Fibroblast of skin of back (primary cell): ENCODE measurements at regions not wholly inside any gene's neighbourhood (a gene's known extent, or its start where the extent isn't known, plus 50 kb on each side); places are given as distances from the start of the nearest gene placed in this dataset.
"Not testable (repeated sequence)": the region's sequence is repeated elsewhere in the genome, so short reads cannot be mapped to it uniquely, and the experiment has no call there.

Experiments
- DNase-seq: peaks from one replicate; pipeline ENCODE4 v3.0.0-alpha.2; 2013

DNA sequence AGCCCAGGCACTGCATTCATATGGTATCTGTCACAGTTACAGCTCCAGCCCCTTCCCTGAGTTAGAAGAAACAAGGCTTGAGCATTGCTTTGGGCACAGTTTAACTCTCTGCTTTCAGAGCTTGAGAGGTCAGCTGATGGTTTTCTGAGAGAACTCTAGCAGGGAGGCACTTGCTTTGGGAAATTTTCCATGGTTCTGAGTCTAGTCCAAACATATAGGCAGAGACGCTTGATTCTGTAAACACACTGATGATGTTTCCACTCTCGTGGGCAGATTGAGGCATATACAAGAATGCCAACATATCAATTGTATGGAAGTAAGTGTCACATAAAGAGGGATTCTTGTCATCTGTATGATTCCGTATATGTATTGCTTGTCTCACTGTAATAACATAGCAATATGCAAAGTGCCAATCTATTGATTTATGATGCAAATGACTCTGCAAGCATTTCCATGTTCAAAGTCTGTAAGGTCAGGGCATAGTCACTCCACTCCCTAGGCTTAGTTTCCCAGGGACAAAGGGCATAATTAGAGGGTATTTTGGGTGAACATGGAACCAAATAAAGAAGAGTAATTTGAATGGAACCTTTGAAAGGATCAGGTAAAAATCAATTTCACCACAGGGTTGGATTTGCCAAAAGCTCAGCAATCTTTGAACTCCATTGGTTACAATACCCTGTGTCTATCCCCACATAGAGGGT lies 239.0 kb downstream of the INHBA start:
- no peak for DNase-seq

DNA sequence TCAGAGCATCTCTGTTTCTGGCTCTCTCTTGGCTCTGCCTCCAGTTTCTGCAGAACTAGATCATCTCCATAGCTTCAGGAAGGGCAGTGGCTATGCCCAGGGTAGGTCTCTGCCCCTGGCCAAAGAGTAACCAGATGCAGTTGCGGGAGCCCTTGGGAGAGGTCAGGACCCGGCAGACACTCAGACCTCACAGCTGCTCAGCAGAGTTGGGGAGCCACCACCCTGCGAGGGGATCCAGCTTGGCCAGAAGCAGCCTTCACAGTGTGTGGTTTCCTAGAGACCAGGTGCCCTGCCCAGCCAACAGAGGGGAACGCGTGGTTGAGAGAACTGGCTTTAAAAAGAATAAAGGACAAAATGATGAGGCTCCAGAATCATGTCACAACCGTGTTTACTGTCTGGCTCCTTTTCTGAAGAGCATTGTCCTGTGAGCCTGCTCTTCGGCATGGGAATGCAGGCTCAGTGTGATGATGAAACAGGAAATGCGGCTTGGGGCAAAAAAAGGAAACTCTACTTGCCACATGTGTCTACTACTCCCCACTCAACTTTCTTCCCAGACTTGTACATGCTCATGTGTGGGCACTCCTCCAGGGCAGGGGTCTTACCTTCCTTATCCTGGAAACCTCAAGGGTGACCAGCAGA lies 243.1 kb downstream of the INHBA start:
- no peak for DNase-seq

DNA sequence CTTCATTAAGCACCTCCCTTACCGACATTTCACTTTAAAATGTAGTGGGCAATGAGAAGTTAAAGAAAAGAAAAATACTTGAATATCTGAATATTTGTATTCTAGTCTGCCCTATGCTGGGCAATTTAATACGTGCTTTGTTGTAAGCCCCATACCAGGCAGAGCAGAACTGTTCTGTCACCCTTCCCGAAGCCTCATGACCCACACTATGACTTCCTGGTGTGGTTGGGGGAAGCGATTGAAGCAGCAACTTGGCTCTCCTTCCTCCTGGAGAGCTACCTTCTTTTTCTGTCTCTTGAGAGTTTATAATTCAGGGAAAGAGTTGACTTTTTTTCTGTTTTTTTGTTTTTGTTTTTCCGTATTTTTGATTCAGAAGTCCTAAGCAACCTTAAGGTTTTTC lies 243.7 kb downstream of the INHBA start:
- no peak for DNase-seq

DNA sequence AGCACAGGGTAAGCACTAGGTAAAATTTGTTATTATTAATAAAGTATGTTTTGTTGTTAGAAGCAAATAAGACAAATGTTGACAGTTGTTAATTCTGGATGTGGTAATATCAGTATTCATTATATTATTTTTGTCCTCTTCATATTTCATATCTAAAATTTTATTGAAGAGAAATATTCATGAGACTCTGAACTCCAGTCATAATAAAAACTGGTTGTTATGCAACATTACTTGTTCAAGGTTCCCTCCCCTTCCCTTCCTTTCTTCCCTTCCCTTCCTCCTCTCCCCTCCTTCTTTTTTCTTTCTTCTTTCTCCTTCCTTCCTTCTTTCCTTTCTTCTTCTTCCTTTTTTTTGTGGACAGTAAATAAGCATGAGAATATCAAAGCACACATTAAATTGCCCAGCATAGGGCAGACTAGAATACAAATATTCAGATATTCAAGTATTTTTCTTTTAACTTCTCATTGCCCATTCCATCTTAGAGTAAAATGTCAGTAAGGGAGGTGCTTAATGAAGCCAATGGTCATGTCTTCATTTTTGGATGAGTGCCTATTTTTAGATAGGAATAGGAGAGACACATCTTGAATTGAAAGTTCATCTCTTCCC lies 245.0 kb downstream of the INHBA start:
- no peak for DNase-seq

DNA sequence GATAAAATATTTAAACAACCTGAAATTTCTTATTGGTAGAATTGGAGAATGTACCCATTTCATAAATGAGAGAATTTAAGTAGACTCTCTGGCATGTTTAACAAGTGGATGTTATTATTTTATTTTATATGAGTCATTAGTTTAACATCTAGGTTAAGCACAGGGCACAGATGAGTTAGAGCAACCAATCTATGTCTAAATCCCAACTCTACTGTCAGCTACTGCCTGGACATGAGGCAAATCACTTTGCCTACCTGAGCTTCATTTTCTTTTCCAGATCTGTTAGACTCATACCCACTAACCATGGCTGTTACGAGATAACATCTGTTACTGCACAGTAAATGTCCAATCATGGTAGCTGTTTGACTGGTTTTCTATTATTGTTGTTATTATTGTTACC lies 251.1 kb downstream of the INHBA start:
- DNase-seq: peak; percentile 62

DNA sequence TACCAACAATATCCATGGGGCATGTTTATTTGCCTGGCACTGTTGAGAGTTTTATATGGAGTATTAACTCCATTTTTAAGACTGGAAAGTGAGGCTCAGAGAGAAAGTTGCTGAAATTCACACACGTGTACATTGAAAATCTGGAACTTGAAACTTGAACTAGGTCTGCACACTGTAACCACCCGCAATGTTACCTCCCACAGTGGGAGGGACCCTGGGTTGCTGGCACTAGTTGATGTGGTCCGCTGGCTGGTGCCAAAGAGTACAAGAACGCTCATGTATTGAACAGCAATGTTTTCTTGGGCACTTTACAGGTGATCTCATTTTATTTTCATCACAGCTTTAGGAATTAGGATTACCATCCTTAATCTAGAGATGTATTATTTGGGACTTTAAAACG lies 253.2 kb downstream of the INHBA start:
- DNase-seq: no peak

DNA sequence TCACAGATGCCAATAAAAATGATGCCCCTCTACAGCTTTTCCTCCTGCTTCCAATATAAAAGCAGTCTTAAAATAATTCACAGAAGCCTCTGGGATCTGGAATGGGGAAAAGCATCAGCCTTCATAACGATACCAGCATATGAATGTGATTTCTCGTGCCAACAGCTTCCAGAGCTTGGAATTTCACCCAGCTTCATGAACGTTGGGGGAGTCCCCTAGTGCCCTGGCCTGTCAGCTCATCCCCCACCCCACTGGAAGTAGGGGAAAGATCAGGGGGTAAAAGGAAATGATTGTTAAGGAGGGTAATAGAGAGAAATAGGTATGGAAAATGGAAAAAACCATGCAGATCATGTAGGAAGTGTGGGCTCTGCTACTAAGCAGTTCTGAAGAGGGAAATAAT lies 253.6 kb downstream of the INHBA start:
- no peak for DNase-seq

DNA sequence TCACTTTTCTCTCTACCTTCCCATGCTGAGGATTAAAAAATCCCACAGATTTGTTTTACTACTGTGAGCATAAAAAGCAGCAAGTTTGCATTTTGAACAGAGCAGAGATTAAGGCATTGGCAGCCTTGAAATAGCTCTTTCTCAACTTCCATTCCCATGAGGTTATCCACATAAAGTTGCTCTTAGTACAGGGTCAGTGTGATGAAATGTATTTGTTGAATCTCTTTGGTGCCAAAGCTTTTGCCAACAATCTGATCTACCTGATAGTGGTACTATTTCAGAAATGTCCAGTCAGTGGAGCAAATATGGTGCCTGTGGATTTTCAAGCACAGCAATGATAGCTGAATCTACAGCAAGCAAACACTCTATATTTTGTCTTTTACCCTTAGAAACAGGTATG lies 254.8 kb downstream of the INHBA start:
- DNase-seq: no peak

DNA sequence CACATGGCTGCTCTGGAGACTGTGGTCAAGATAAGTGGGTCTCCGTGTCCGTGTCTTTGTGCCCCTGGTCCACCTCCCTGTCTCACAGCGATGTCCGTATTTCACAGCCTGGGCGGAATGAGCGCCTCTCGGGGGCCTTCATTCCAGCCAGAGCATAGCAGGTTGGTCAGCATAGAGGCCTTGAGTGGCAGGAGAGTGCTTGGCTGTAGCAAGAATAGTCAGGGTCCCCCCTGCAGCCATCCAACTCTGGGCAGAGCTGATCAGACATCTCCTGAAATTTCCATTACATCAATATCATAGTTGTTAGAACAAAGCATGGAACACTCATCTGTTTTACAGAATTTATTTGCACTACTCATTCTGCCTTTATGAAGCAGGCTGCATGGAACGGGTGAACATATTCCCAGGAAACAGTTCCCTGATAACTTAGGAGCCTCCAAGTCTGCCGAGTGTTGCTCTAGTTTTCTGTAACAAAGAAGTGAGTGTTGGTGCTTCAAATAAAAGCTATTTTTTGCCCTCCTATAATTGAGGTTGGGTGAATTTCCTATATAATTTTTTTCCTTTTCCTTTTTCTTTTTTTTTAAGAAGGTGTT lies 255.3 kb downstream of the INHBA start:
- DNase-seq: no peak

DNA sequence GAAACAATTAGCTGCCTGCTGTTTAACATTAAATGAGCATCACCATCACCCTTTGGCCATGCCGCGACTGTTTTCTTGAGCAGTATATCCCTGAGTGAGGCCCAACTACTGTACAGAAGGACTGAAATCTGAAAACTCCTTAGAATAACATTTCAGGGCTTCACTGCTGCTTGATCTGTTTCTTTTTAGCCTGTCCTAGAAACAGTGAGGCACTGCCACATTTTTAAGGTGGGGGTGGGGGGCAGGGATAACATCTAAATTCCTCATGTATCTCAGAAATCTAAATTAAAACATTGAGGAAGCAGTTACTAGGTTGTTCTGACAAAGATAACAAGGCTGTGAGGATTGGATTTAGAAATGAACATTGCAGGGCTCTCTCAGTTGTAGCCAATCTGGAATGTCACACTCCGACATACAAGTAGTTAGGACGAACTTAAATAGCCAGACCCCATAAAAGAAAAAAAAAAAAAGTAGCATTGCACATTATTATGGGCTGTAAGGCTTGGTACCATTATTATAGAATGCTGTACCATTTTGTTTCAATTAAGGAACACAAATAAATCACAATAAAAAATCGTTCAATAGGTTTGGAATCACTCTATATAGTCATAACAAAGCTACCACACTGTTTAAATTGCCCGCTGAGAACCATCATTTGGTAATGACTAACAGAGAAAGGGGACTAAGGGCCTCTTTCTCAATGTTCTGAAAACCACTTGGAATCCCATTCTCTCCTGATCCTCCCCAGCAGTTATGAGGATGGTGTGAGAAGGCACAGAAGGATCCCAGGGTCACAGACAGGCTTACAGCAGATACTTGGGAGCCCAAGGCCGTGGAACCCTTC lies 256.1 kb downstream of the INHBA start:
- peak; percentile 61 for DNase-seq

DNA sequence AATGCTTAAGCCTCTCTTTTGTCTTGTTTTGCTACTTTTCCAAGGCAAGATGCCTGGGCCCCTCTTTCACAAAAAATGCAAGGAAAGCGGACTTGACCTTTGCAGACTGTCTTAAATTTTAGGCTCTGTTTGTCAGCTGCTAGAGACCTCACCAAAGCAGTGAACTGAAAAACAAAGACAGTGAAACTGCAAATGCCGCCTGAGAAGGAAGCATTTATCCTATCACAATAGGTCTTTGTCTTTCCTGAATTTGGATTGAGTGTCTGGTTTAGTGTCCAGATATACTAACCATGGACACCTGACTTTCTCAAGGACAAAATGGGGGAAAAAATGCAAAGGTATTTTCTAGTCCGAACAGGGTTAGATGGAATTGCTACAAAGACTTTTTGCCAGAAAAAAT lies 256.9 kb downstream of the INHBA start:
- no peak for DNase-seq

DNA sequence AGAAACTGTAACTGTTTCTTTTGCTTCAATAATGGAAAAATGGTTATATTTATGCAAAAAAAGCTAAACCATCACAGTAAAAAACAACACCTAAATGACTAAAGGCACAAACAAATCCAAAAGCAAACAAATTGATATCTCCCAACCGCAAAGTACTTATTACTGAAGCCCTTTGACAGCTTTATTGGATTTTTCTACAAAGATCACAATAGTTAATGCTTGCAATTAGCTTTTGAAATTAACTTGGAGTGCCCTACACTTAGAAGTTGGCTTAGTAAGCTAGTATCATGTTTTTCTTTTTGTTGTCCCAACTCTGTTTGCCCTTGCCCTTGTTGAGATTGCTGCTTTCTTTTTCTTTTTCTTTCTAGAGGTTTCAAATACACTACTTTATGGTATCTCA lies 257.5 kb downstream of the INHBA start:
- DNase-seq: no peak

DNA sequence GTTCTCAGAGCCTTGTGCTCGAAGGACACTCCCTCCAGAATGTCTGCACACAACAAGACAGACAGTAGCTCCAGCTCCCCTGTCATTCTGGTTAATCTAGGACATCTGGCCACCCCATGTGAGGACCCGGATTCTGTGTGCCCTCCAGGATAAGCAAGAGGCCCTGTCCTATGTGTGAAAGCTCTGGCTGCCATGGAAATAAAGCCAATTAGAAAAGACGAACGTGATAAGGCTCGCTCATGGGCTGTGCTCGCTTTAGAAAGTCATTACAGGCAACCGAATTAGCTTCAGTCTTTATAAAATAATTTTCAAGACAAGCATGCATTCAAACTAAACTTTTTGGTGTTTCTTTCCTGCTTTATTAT lies 263.4 kb downstream of the INHBA start:
- DNase-seq: no peak

DNA sequence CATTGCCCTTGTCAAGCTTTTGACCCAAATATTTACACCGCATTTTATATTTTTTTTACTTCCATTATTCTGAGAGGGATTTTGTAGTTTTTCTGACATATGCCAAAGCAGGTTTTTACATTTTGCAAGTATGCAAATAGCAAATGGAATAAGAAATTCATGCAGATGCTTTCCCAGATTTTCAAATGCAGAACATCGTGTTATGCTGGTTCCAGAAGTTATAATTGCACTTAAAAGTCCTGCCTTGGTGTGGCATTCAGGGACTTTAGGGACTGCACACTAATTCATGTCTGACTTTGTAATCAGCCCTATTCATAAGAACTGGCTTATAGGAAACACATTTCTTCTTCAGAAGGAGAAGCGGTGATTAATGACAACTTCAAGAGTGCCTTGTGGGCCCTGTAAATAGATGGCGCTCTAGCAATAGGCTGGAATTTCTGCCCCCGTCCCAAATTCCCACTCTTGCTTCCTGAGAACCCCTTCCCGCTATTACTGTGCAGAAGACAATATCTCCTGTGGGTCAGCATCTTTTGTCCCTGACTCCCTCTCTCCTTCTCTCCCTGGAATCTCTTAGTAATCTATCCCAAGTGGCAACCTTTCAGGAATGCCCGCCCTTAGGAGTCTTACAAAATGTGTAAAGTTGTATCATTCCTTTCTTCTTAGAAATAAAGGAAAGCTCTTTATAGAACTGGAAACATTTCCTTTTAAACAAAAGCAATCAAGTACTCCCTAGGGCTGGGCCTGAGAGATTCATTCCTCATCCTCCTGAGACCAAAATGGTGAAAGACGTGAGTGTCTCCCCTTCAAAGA lies 264.0 kb downstream of the INHBA start:
- DNase-seq: peak; percentile 75

DNA sequence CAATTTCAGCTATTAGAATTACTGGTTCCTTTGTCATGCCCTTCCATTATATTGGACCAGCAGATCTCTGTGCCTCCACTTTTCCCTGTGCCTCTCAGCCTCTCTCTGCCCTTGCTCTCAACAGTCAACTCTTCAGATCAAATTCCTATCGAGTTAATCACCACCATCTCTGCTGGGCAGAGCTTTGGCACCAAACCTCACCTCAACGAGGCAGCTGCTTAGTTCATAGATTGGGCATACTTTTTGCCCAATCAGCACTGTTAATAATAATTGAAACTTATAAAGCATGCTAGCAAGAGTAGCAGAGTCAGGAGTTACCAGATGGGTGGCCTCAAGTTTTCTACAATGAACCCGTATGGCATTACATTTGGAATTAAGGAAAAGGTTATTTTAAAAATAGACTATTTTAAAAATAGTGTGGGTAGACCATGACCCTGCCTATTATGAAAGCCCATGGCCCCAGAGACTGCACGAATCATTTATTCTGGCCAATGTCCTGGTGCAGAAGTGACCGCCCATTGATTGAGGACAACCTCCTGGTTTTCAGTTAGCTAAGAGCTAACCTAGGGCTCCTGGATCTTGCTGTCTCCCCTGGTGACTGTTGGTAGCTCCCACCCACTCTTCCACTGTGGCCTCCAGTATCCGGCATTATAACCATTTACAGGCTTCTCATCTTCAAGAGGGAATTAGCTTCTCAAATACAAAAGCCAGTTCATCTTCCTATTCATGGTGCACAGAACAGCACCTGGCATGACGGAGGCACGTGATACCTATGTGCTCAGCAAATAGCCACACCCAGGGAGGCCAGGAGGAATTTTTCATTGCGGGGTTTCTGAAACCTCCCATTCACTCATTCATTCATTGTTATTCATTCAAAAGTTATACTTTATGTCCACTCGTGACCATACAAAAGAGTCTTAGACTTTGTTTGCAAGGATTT lies 265.4 kb downstream of the INHBA start:
- peak; percentile 49 for DNase-seq

DNA sequence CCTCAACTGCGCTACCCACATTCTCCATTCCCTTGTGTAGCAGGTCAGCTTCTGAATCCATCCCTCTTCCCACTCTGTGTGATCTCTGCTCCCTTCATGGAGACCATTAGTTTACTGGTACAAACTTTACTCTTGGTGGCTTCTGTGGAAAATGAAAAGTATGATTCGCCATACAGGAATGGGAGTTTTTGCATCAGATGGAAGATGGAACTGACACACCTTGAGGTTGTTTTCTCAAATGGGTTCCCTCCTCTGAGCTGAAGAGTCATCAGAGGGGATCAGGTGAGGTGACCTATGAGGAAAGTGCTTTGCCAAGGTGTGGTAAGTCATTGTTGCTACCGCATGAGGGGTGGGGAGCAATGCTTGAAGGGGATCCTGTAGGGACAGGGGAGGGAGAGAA lies 266.8 kb downstream of the INHBA start:
- no peak for DNase-seq

DNA sequence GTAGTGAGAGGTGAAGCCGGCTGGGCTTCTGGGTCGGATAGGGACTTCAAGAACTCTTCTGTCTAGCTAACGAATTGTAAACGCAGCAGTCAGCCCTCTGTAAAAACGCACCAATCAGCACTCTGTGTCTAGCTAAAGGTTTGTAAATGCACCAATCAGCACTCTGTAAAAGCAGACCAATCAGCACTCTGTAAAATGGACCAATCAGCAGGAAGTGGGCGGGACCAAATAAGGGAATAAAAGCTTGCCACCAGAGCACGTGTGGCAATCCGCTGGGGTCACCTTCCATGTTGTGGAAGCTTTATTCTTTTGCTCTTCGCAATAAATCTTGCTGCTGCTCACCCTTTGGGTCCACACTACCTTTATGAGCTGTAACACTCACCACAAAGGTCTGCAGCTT lies 267.9 kb downstream of the INHBA start:
- DNase-seq: not testable (repeated sequence)

DNA sequence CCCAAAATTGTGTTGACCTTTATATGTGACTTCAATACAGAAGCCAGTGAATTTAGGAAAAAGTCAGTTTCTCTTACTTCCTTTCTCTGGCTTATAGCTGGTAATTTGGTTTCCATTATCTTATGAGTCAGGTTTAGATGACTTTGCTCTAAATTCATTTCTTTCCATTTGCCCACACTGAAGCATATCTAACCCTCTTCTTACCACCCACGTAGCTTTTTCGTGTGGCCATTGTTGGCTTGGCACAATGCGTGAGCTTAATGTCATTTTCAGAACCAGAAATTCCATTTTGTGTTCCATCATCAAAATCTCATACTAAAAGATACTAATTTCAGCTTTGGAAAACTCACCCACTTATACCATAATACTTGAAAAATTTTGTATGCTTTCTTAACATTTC lies 271.2 kb downstream of the INHBA start:
- DNase-seq: no peak

DNA sequence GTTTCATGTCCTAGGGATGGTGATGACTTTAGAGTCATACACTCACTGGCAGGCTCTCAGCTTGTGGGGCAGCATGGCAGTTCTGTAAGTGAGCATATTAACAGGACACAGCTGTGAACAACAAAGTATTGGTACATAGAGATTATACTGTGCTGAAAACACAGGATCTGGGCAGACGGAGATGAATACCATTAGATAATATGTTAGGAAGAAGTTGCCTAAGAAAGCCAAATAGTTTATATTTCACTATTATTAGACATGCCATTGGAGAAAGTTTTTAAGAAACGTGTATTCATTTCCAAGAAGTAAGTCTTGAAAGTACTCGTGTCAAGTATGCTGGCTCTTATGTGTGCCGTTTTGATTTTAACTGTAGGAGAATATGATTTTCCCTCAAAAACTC lies 274.5 kb downstream of the INHBA start:
- DNase-seq: no peak

DNA sequence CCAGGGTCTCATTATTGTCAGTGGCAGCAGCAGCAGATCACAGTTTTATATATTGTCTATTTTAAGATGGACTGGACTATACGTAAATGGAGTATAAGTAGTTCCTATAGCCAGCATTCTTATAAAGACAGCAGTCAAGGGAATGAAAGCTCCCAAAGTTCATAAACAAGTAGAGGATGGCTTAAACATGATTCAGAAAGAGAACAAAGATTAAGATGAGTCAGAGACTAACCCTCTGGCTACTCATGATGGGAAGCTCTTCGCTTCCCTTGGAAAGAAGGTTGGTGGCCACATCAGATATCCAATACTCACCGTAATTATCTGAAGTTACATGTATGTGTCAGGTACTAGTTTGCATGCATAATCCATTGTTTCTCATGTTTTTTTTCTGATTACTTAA lies 277.0 kb downstream of the INHBA start:
- peak; percentile 95 for DNase-seq

DNA sequence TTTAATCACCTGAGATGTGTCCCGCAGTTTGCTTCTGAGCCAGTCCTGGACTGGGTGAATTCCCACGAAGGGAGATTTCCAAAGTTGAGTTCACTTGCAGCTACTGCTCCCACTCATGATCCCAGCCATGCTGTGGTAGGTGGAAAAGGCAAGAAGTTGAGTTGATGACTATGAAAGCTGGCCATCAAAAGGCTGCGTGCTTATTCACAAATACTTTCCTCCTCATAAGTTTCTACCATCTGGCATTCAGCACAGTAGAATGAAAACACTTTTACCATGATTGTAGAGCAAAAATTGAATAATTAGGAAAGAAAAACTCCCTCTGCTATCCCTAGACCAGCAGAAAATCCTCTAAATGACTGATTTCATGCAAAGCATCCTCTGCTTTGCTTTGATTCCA lies 281.8 kb downstream of the INHBA start:
- DNase-seq: no peak
